Femur (tissue), 1 donor: ENCODE measurements at regions not wholly inside any gene's neighbourhood (a gene's known extent, or its start where the extent isn't known, plus 50 kb on each side); places are given as distances from the start of the nearest gene placed in this dataset.

Source experiments
- DNase-seq: peaks from one replicate; pipeline ENCODE4 v3.0.0-alpha.2; 2017

DNA sequence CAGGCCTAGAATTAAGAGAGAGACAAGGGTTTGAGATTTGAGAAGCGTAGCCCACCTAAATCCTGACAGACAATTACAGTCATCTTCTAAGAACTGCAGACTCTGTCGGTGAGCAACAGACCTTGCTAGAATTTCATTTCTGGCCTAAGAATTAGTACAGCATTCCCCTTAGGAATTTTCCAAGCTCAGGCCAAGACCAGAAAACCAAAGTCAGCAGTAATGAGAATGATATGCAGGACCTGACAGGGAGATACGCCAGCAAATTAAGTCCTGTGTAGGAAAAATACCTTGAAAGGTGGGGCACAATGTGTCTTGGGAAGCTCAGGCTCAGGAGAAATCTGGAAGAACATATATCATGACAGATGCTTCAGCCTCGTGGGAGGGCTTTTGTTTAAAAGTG lies 52.7 kb upstream of the HERPUD2 start:
- no peak for DNase-seq

DNA sequence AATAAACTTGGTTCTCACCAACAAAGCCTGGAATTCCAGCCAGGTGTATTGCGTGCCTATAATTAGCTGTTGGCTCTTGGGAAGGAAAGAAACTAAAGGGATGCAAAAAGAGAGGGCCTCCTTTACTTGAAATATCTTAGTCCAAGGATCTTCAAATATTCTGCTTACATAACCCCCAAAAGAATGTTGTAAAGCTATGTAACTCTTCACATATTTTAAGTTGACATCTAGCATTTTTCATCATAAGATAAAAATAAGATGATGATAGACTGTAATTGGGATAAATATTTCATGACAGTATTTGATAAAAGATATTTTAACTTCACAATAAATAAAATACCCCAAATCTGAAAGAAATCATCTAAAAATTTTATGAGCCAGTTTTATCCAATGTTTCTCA lies 52.5 kb upstream of the SEPTIN7 start:
- DNase-seq, result no peak

DNA sequence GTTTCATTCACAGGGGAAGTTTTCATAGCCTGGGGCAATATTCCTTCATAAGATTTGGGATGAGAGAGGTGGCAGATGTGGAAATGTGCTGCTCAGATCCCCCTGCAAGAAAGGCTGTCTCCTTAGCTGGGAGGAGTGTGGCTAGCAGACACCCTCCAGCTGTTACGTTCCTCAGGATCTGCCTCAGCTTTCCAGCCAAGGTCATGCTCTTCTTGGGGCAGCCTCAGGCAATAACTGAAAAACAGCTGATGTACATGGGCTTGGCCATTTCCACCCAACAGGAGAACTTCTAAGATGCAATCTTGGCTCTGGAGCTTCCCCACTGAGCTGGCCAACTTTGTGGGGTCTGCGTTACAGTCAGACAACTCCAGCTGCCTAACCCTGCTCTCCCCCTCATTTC lies 51.3 kb upstream of the SEPTIN7 start:
- DNase-seq, result peak; percentile 31
